Fibroblast of skin of abdomen (primary cell): ENCODE measurements at regions not wholly inside any gene's neighbourhood (a gene's known extent, or its start where the extent isn't known, plus 50 kb on each side); places are given as distances from the start of the nearest gene placed in this dataset.
"Not testable (repeated sequence)": the region's sequence is repeated elsewhere in the genome, so short reads cannot be mapped to it uniquely, and the experiment has no call there.

ENCODE experiments used
- DNase-seq: peaks from one replicate; pipeline ENCODE4 v3.0.0-alpha.2; 2013

DNA sequence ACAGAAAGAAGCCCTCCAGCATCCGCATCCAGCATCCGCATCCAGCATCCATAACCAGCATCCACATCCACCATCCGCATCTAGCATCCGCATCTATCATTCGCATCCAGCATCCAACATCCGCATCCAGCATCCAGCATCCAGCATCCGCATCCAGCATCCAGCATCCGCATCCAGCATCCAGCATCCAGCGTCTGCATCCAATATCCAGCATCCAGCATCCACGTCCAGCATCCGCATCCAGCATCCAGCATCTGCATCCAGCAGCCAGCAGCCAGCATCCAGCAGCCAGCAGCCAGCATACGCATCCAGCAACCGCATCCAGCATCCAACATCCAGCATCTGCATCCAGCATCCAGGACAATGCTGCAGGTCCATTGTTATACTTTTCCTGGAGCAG, 671.0 kb upstream of the C16orf82 start:
- no peak for DNase-seq

GRCh38 chr16:26396511-26397235, 670.1 kb upstream of the C16orf82 start:
- no peak for DNase-seq

DNA sequence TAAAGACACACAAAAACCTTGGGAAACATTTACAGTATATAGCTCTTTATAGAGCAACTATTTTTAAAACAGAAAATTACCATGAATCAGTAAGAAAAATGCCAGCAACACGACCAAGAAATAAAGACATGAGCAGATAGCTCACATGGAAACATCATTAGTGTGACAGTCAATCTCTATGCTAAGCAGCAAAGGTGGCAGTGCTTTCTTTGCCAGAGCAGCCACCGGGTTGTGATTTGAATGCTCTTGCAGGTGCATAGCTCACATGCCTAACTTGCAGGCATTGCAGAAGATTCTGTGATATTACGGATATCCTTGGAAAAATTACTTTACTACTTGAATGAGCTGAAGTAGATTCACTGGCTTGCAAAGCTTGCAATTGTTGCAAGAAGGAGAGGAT, 652.9 kb upstream of the C16orf82 start:
- no peak for DNase-seq

GRCh38 chr16:26419458-26419857, 647.3 kb upstream of the C16orf82 start:
- DNase-seq, result not testable (repeated sequence)

GRCh38 chr16:26430618-26431017, 636.1 kb upstream of the C16orf82 start:
- DNase-seq, result no peak

- no peak for DNase-seq
These were observed 632.9 kb upstream of the C16orf82 start for GRCh38 chr16:26433807-26434206.

DNA sequence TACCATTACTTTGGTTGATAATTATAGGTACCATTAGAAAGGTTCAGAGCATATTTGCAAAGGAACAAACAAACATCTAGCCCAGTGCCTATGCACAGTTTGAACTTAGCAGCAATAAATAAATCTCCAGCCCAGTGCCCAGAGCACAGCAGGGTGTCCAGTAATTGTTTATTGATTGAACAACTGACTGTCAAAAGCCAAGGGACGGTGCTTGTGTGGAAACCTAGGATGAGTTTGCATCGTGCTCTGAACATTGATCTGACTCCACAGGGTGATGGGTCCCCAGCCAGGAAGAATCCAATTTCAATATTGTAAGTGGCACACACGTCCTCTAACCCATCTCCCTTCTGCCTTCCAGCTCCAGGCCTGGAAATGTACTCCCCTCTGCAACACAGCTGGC, 625.5 kb upstream of the C16orf82 start:
- DNase-seq, result no peak

GRCh38 chr16:26442321-26442720, 624.4 kb upstream of the C16orf82 start:
- DNase-seq, result no peak

DNA sequence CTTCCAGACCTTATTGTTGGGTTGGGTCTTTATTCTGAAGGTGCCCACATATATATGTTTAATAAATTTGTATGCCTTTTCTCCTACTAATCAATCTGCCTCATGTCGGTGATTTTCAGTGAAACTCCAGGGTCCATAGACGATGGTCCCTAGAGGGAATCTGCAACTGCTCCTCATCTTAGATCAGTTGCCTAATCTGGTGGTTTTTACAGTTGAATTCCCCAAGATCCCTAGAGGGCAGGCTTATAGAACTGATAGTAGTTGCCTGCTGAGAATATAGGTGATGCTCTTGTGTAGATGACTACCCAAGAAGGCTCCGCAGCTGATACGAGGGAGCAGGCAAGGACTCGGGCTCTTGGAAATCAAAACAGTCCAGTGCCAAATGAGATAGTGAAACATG, 619.2 kb upstream of the C16orf82 start:
- DNase-seq, result no peak

DNA sequence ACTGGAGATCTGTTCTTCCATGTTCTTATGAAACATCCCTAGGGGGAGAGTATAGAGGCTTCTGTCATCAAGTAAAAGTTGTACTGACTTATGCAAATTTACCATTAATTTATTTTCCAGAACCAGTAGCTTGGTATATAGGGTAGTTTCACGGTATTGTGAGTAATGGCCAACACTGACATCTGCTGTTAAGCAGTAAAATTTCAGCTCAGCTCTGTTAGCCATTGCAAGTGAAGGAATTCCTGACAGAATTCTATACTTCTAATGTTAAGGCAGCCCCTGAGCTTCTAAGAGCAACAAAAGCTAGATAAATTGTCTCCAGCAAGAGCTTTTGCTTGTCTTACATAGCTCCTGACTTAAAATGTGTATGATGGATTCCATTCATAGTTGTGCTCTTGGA, 613.5 kb upstream of the C16orf82 start:
- DNase-seq, result no peak

- DNase-seq, result no peak
These were observed 612.6 kb upstream of the C16orf82 start for GRCh38 chr16:26454102-26454501.

GRCh38 chr16:26456074-26456473, 610.7 kb upstream of the C16orf82 start:
- DNase-seq, result no peak

GRCh38 chr16:26457095-26457494, 609.6 kb upstream of the C16orf82 start:
- no peak for DNase-seq

GRCh38 chr16:26457882-26458281, 608.8 kb upstream of the C16orf82 start:
- no peak for DNase-seq

DNA sequence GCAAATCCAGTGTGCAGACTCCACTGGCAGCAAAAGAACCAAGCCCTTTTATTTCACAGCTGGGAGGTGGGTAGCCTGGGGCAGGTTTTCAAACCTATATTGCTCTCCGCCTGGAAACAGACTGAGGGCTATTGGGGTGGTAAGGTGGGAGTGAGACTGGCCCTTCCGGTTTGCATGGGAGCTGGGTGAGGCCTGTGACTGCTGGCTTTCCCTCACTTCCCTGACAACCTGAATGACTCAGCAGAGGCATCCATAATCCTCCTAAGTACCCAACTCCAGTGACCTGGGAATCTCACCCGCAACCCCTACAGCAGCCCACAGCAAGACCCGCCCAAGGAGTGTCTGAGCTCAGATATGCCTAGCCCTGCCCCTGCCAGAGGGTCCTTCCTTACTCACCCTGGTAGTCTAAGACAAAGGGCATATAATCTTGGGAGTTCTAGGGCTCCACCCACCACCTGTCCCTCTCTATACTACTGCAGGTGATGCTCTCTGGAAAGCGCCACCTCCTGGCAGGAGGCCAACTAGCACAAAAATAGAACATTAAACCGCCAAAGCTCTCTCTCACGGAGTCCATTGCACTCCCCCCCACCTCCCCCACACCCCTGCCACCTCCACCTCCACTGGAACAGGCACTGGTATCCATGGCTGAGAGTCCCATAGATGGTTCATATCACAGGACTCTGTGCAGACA, 602.0 kb upstream of the C16orf82 start:
- DNase-seq, result no peak

- DNase-seq, result not testable (repeated sequence)
These were observed 592.3 kb upstream of the C16orf82 start for GRCh38 chr16:26474405-26474804.

DNA sequence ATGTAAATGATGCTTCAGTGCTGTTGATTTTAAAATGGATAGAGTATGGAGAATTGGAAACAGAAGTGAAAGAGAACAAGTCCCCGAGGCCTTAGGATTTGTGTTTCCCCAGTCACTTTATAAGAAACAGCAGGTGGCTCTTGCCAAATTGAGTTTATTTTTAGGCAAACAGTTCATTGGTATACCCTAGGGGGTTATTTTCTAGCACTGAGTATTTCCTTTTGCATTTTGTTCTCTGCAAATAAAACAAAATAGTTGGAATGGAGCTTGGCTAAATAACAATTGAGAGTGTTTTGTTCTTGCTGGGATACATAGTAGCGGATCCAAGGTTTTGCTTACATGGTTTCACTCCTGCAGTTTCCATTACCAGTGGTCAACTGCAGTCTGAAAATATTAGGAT, 591.1 kb upstream of the C16orf82 start:
- DNase-seq, result no peak

DNA sequence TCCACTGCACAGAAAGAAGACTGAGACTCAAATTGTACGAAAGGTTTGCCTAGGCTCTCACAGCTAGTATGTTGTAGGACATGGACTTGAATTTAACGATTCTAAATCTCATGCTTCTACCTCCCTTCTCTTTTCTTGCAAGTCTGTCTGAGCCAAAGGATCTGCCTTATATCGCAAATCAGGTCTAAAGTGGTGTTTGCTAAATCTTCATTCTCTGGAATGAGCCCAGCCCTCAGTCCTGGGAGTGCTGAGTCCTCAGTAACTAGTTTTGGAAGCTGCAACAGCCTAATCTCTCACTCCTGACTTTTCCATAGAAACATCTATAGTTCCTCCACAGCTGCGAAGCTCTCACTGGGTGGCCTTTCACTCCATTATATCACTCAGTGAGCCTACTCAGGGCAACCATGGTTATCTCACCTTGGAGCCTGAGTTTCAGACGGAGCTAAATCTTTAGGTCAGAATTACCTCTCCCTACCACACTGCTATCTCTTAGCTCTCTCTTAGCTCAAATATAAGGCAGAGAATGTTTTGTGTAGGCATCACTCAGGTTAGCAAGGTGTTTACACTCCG, 575.5 kb upstream of the C16orf82 start:
- no peak for DNase-seq

DNA sequence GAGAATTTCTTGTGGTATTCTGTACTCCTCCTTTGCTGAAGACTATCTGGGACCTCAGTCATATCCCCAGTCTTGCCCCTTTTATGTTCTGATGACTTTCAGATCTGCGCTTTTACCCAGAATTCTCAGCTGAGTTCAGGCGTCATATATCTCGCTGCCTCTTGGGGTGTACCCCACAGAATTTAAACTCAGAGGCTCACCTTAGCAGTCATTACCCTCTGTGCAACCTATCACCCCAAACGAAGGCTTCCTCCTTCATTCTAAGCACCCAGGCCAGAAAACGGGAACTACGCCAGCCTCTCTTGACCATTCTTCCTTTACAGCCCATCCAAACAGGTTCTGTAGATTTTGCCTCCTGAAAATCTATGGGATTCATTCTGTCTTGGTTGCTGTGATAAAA, 574.8 kb upstream of the C16orf82 start:
- no peak for DNase-seq

GRCh38 chr16:26493751-26494150, 573.0 kb upstream of the C16orf82 start:
- DNase-seq, result no peak

GRCh38 chr16:26497896-26498295, 568.8 kb upstream of the C16orf82 start:
- no peak for DNase-seq

DNA sequence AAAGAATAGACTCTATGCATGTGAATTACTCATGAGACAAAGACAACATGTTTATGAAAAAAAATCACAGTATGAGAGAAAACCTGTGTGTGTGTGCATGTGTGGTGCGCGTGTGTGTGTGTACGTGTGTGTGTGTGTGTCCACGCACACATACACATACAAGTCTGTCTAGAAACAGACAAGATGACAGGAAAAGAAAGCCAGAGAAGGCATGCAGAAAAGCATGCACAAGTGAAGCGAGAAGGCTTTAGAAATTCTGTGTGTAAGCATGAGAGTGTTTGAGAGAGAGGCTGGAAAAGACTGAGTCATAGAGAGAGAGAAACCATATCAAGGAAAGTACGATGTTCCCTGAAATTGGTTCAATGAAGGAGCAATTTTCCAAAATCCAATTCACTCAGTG, 566.4 kb upstream of the C16orf82 start:
- no peak for DNase-seq

- DNase-seq, result no peak
These were observed 561.2 kb upstream of the C16orf82 start for GRCh38 chr16:26505496-26505895.

- DNase-seq, result not testable (repeated sequence)
These were observed 557.8 kb upstream of the C16orf82 start for GRCh38 chr16:26508946-26509345.
